ENCODE measurements at regions not wholly inside any gene's neighbourhood (a gene's known extent, or its start where the extent isn't known, plus 50 kb on each side); places are given as distances from the start of the nearest gene placed in this dataset.
"Not testable (repeated sequence)": the region's sequence is repeated elsewhere in the genome, so short reads cannot be mapped to it uniquely, and the experiment has no call there.

DNA sequence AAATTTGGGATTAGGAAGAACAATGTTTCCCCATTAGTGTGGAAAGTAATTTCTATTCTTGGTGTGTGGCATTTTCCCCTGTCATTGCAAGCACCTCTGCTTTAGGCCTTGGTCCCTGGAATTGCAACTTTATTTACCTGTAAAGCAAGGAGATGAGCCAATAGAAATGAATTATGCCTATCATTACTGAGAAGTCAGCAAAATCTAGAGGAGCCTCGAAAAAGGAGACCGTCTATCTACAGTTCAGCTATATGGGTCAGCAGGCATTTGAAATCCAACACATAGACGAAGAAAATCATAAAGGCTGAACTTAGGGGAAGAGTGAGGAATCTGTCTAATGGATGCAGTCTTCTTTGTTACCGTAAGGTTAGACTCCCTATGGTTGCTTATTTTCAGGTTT, 161.1 kb downstream of the CCDC71L start:
- H3K27ac ChIP-seq = no peak overlapping the region
- WGBS, 3 donors = 86 to 89% (median 86%) methylated on average over 4 of the region's 4 CpGs
- ATAC-seq = no peak
- no peaks in the 10 kb centered on the region for H3K36me3 ChIP-seq (ENCODE audit: insufficient read depth in 1 of 2, low read depth in 1 of 2)
- no peaks in the 10 kb centered on the region for H3K4me1 ChIP-seq
- H3K27me3 ChIP-seq (ENCODE audit: insufficient read depth in 3 of 3, low read length in 2 of 3) = no peaks in the 10 kb centered on the region
- no peaks in the 10 kb centered on the region for H3K9me3 ChIP-seq
- no peak overlapping the region for H3K4me3 ChIP-seq
- DNase-seq = no peak
- intact Hi-C loops (cut with DNase I) = no loop called here
- TF ChIP-seq, protein P1, sequence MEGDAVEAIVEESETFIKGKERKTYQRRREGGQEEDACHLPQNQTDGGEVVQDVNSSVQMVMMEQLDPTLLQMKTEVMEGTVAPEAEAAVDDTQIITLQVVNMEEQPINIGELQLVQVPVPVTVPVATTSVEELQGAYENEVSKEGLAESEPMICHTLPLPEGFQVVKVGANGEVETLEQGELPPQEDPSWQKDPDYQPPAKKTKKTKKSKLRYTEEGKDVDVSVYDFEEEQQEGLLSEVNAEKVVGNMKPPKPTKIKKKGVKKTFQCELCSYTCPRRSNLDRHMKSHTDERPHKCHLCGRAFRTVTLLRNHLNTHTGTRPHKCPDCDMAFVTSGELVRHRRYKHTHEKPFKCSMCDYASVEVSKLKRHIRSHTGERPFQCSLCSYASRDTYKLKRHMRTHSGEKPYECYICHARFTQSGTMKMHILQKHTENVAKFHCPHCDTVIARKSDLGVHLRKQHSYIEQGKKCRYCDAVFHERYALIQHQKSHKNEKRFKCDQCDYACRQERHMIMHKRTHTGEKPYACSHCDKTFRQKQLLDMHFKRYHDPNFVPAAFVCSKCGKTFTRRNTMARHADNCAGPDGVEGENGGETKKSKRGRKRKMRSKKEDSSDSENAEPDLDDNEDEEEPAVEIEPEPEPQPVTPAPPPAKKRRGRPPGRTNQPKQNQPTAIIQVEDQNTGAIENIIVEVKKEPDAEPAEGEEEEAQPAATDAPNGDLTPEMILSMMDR (IDR thresholded peaks at IDR 0.05) = no peak

DNA sequence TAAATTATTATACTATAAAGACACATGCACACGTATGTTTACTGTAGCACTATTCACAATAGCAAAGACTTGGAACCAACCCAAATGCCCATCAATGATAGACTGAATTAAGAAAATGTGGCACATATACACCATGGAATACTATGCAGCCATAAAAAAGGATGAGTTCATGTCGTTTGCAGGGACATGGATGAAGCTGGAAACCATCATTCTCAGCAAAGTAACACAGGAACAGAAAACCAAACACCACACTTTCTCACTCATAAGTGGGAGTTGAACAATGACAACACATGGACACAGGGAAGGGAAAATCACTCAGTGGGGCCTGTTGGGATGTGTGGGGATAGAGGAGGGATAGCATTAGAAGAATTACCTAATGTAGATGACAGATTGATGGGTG, 163.0 kb downstream of the CCDC71L start:
- intact Hi-C loops (cut with DNase I); H3K27me3 ChIP-seq (ENCODE audit: insufficient read depth in 3 of 3, low read length in 2 of 3); H3K9me3 ChIP-seq; H3K36me3 ChIP-seq (ENCODE audit: insufficient read depth in 1 of 2, low read depth in 1 of 2); H3K4me1 ChIP-seq; ATAC-seq; H3K4me3 ChIP-seq; H3K27ac ChIP-seq; DNase-seq: not testable (repeated sequence)
- 64 to 81% (median 76%) methylated on average over 2 of the region's 2 CpGs for WGBS, 3 donors

DNA sequence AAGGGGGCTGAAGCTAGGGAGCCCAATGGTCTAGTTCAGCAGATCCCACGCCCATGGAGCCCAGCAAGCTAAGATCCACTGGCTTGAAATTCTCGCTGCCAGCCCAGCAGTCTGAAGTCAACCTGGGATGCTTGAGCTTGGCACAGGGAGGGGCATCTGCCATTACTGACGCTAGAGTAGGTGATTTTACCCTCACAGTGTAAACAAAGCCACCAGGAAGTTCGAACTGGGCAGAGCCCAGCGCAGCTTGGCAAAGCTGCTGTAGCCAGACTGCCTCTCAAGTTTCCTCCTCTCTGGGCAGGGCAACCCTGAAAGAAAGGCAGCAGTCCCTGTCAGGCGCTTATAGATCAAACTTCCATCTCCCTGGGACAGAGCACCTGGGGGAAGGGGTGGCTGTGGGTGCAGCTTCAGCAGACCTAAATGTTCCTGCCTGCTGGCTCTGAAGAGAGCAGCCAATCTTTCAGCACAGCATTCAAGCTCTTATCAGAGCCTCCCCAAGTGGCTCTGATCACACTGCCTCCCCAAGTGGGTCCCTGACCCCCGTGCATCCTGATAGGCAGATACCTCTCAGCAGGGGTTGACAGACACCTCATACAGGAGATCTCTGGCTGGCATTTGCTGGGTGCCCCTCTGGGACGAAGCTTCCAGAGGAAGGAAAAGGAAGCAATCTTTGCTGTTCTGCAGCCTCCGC, 167.8 kb downstream of the CCDC71L start:
- peaks cover 0 to 2% (median 0%) of the 10 kb centered on the region in 3 donors for H3K27me3 ChIP-seq (ENCODE audit: insufficient read depth in 3 of 3, low read length in 2 of 3)
- no peaks in the 10 kb centered on the region for H3K36me3 ChIP-seq (ENCODE audit: insufficient read depth in 1 of 2, low read depth in 1 of 2)
- H3K27ac ChIP-seq = no peak overlapping the region
- H3K4me3 ChIP-seq = no peak overlapping the region
- no peaks in the 10 kb centered on the region for H3K9me3 ChIP-seq
- WGBS, 3 donors = 73 to 80% (median 78%) methylated on average over 9 of the region's 9 CpGs
- no peak for DNase-seq
- no peaks in the 10 kb centered on the region for H3K4me1 ChIP-seq
- ATAC-seq = no peak
- TF ChIP-seq, protein P1 (IDR thresholded peaks at IDR 0.05) = no peak
- intact Hi-C loops (cut with DNase I) = no loop called here

DNA sequence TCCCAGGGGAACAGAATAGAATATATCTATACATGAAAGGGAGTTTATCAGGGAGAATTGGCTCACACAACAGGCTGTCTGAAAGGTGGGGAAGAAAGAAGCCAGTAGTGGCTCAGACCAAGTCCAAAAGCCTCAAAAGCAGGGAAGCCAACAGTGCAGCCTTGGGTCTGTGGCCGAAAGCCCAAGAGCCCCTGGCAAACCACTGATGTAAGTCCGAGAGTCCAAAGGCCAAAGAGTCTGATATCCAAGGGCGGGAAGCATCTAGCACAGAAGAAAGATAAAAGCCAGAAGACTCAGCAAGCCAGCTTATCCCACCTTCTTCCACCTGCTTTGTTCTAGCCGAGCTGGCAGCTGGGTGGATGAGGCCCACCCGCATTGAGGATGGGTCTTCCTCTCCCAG, 172.5 kb downstream of the CCDC71L start:
- ATAC-seq (no peak), DNase-seq (no peak)
- H3K27me3 ChIP-seq (ENCODE audit: insufficient read depth in 3 of 3, low read length in 2 of 3) = no peaks in the 10 kb centered on the region
- no peaks in the 10 kb centered on the region for H3K9me3 ChIP-seq
- H3K36me3 ChIP-seq (ENCODE audit: insufficient read depth in 1 of 2, low read depth in 1 of 2) = no peaks in the 10 kb centered on the region
- H3K4me3 ChIP-seq = no peak overlapping the region
- WGBS, 3 donors = 64 to 85% (median 82%) methylated on average over 5 of the region's 5 CpGs
- no peak overlapping the region for H3K27ac ChIP-seq
- TF ChIP-seq, protein P1 (IDR thresholded peaks at IDR 0.05) = no peak
- intact Hi-C loops (cut with DNase I) = no loop called here
- H3K4me1 ChIP-seq = peaks cover 25% of the 10 kb centered on the region

DNA sequence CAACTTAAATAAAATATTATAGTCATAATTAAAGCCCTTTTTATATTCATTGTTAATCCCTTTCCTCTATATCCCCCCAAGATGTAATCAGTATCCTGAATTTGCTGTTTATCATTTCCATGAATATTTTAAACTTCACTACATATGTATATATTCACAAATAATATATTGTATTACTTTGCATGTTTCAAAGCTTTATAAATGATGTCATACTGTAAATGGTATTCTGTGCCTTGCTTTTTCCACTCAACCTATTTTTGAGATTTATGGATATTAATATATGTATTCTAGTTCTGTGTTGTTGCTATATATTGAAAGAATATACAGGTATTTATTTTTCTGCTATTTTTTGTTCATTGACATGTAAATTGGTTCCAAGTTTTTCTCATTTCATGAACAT, 173.1 kb downstream of the CCDC71L start:
- Histone ChIP-seq H3K27ac (no peak overlapping the region), H3K27me3 (ENCODE audit: insufficient read depth in 3 of 3, low read length in 2 of 3) (no peaks in the 10 kb centered on the region), H3K9me3 (no peaks in the 10 kb centered on the region), H3K4me1 (peaks cover 25% of the 10 kb centered on the region), H3K36me3 (ENCODE audit: insufficient read depth in 1 of 2, low read depth in 1 of 2) (no peaks in the 10 kb centered on the region), H3K4me3 (no peak overlapping the region)
- DNase-seq = no peak
- ATAC-seq = no peak
- TF ChIP-seq, protein P1 (IDR thresholded peaks at IDR 0.05) = no peak
- intact Hi-C loops (cut with DNase I) = no loop called here
